ENCODE measurements at regions not wholly inside any gene's neighbourhood (a gene's known extent, or its start where the extent isn't known, plus 50 kb on each side); places are given as distances from the start of the nearest gene placed in this dataset.

- TF ChIP-seq CTCF (IDR thresholded peaks at IDR 0.05; ENCODE audit: low read depth, low read length), result no peak
- H3K4me3 ChIP-seq (ENCODE audit: low read depth, low read length), result no peak overlapping the region
Measured at GRCh38 chr13:84867246-84867645, 932.0 kb downstream of the SLITRK6 start.

- no peak for TF ChIP-seq CTCF (IDR thresholded peaks at IDR 0.05; ENCODE audit: low read depth, low read length)
- no peak overlapping the region for H3K4me3 ChIP-seq (ENCODE audit: low read depth, low read length)
Measured at GRCh38 chr13:84865783-84866221, 933.4 kb downstream of the SLITRK6 start.

- no peak for TF ChIP-seq CTCF (IDR thresholded peaks at IDR 0.05; ENCODE audit: low read depth, low read length)
- no peak overlapping the region for H3K4me3 ChIP-seq (ENCODE audit: low read depth, low read length)
Measured at GRCh38 chr13:84864341-84864740, 934.9 kb downstream of the SLITRK6 start.

GRCh38 chr13:84847107-84847506 is 952.1 kb downstream of the SLITRK6 start:
- TF ChIP-seq CTCF (IDR thresholded peaks at IDR 0.05; ENCODE audit: low read depth, low read length), result no peak
- H3K4me3 ChIP-seq (ENCODE audit: low read depth, low read length), result no peak overlapping the region

- no peak overlapping the region for H3K4me3 ChIP-seq (ENCODE audit: low read depth, low read length)
- no peak for TF ChIP-seq CTCF (IDR thresholded peaks at IDR 0.05; ENCODE audit: low read depth, low read length)
Measured at GRCh38 chr13:84845907-84846619, 953.2 kb downstream of the SLITRK6 start.

GRCh38 chr13:84844473-84844872 is 954.7 kb downstream of the SLITRK6 start:
- no peak for TF ChIP-seq CTCF (IDR thresholded peaks at IDR 0.05; ENCODE audit: low read depth, low read length)
- no peak overlapping the region for H3K4me3 ChIP-seq (ENCODE audit: low read depth, low read length)

- H3K4me3 ChIP-seq (ENCODE audit: low read depth, low read length), result no peak overlapping the region
- TF ChIP-seq CTCF (IDR thresholded peaks at IDR 0.05; ENCODE audit: low read depth, low read length), result no peak
Measured at GRCh38 chr13:84843368-84843767, 955.9 kb downstream of the SLITRK6 start.
